ENCODE measurements at regions not wholly inside any gene's neighbourhood (a gene's known extent, or its start where the extent isn't known, plus 50 kb on each side); places are given as distances from the start of the nearest gene placed in this dataset.

DNA sequence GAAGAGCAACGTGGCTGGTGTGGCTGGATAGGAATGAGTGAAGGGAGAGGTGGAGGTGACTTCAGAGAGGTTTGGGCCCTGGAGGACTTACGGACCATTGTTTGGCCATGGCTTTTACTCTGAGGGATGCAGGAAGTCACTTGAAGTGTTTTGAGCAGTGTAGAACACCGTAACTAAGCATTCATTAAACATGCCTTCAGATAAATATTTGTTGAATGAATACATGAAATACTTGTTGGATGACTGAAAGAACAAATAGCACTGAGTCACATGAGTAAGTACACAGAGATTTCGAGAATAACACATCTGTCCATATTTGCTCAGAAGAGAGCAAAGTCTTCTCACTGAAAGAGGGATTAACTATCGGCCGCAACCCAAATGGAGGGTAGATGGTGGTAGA lies 182.7 kb upstream of the SNX19 start:
- POLR2A ChIA-PET, result no interaction called here

DNA sequence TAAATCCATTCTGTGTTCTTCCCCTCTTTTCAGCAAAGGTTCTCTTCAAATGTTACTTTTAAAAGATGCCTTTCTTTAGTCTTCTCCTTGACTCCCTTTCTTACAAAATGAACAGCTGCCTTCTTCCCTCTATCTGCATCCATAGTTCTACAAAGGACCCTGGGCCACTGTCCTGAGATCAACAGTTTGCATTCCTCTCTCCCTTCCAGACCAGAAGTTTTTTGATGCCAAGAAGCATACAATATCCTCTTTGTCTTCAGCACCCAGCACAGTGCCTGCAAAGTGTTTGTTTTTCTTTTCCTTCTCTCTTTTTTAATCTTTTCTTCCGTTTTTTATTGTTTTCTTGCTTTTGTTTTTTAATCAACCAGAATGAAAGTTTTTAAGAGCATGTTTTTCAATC lies 183.5 kb upstream of the SNX19 start:
- H3K4me1 Mint-ChIP-seq (ENCODE audit: low read depth), result no peaks in the 10 kb centered on the region
- peaks cover 1% of the 10 kb centered on the region for H3K27me3 Mint-ChIP-seq
- H3K36me3 Mint-ChIP-seq, result no peaks in the 10 kb centered on the region
- CTCF ChIA-PET, result no interaction called here
- DNase-seq, result no peak
- H3K27ac Mint-ChIP-seq, result no peak overlapping the region
- POLR2A ChIA-PET, result no interaction called here
- no peaks in the 10 kb centered on the region for H3K9me3 Mint-ChIP-seq
- no peak overlapping the region for H3K4me3 Mint-ChIP-seq
- intact Hi-C loops (cut with micrococcal nuclease), result no loop called here

More for the DNA sequence above, 182.7 kb upstream of the SNX19 start:
- H3K27me3 Mint-ChIP-seq, result no peaks in the 10 kb centered on the region
- DNase-seq, result no peak
- no peak overlapping the region for H3K27ac Mint-ChIP-seq
- intact Hi-C loops (cut with micrococcal nuclease), result no loop called here
- H3K4me1 Mint-ChIP-seq (ENCODE audit: low read depth), result no peaks in the 10 kb centered on the region
- no peaks in the 10 kb centered on the region for H3K36me3 Mint-ChIP-seq
- no peak overlapping the region for H3K4me3 Mint-ChIP-seq
- CTCF ChIA-PET, result no interaction called here
- no peaks in the 10 kb centered on the region for H3K9me3 Mint-ChIP-seq

DNA sequence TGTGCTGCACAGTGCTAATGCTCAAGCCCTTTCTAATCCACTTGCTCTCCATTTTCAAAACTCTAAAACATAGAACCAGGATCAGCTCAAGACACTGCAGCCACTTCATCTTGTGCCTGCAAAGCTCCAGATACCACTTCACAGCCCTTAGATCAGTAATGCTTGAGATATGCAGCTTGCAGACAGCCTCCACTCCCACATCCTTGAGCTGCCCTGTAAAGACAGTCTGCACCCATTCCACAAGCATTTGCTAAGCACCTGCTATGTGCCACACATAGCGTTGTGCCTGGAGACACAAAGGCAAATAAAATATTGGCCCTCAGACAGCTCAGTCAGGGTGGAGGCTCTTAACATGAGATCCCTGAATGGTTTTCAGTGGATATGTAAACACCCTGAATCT lies 192.5 kb upstream of the SNX19 start:
- H3K36me3 Mint-ChIP-seq, result no peaks in the 10 kb centered on the region
- H3K4me3 Mint-ChIP-seq, result no peak overlapping the region
- intact Hi-C loops (cut with micrococcal nuclease), result no loop called here
- DNase-seq, result no peak
- H3K27me3 Mint-ChIP-seq, result peaks cover 1% of the 10 kb centered on the region
- ChIA-PET POLR2A (no interaction called here), CTCF (no interaction called here)
- H3K27ac Mint-ChIP-seq, result no peak overlapping the region
- no peaks in the 10 kb centered on the region for H3K4me1 Mint-ChIP-seq (ENCODE audit: low read depth)
- H3K9me3 Mint-ChIP-seq, result no peaks in the 10 kb centered on the region

DNA sequence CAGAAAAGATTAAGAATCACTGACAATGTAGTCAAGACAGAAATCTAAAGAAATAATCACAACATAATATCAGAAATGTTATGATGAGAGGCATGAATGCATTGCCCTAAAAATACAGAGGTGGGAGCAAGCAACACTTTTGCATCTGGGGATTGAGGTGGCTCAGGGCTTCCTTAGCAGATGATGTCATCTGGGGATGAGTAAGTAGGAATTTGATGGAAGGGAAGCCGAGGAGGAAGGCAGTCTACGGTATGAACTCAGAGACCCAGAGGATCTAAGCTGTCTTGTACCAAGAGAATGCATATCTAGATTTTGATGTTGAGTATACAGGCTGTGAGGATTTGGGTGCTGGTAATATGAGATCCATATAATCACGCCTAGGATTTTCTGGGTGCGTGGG lies 193.0 kb upstream of the SNX19 start:
- no peaks in the 10 kb centered on the region for H3K36me3 Mint-ChIP-seq
- no peak for DNase-seq
- no peak overlapping the region for H3K27ac Mint-ChIP-seq
- ChIA-PET CTCF (no interaction called here), POLR2A (no interaction called here)
- no peaks in the 10 kb centered on the region for H3K27me3 Mint-ChIP-seq
- intact Hi-C loops (cut with micrococcal nuclease), result no loop called here
- no peaks in the 10 kb centered on the region for H3K9me3 Mint-ChIP-seq
- H3K4me1 Mint-ChIP-seq (ENCODE audit: low read depth), result no peaks in the 10 kb centered on the region
- H3K4me3 Mint-ChIP-seq, result no peak overlapping the region

DNA sequence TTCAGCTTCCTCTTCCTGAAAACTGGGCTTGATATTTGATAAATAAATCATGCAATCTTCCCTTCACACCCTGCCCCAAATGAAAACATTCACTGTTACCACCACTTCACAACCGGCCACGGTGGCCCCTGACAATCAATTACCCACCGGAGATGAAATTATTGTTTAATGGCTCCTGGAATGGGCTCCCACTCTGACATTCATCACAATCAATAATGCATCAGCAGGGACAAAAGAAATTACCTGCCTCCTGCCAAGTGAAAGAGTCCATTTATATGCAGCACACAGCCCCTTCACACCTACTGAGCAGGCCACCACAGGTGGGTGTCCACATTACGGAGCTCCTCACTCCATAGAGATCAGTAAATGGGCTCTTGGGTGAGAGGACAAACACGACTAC lies 193.5 kb upstream of the SNX19 start:
- no peak overlapping the region for H3K4me3 Mint-ChIP-seq
- intact Hi-C loops (cut with micrococcal nuclease), result no loop called here
- CTCF ChIA-PET, result no interaction called here
- no peak for DNase-seq
- H3K36me3 Mint-ChIP-seq, result no peaks in the 10 kb centered on the region
- H3K4me1 Mint-ChIP-seq (ENCODE audit: low read depth), result no peaks in the 10 kb centered on the region
- H3K27me3 Mint-ChIP-seq, result no peaks in the 10 kb centered on the region
- H3K27ac Mint-ChIP-seq, result no peak overlapping the region
- POLR2A ChIA-PET, result no interaction called here
- no peaks in the 10 kb centered on the region for H3K9me3 Mint-ChIP-seq

DNA sequence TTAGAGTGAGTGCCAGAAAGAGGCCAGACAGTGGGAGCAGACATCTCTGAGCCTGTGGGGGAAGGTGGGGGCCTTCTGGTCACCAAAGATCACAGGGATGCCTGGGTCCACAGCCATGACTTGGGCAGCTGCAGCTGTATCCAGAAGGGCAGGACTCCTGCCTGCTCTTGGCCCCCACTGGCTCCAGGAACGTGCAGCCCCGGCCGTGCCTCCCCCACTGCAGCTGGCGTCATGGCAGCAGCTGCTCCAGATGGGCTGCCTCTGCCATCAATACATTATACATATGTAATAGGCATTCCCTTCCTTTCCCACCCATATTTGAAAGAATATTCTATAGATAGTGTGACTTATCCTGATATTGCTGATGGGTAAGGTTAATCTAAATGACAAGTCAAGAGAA lies 195.5 kb upstream of the SNX19 start:
- CTCF ChIA-PET, result no interaction called here
- intact Hi-C loops (cut with micrococcal nuclease), result no loop called here
- H3K36me3 Mint-ChIP-seq, result no peaks in the 10 kb centered on the region

DNA sequence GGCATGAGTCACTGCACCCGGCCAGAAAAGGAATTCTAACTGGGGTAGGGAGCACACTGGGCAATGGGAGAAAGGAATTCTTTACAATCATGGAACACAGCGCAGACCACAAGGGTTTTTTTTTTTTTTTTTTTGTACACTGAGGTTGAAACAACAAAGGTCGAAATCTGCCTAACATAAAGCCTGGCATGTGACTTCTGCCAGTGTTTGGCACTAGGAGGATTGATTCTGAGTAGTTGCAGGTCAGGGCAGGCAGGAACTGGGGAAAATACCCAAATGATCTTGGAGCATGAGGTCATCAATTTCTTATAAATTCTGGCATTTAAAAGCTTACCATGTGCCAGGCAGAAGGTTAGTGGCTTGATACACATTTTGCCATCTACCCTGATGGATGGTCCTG lies 202.0 kb upstream of the SNX19 start:
- H3K27ac Mint-ChIP-seq, result no peak overlapping the region
- ChIA-PET POLR2A (no interaction called here), CTCF (no interaction called here)
- no peak for DNase-seq
- intact Hi-C loops (cut with micrococcal nuclease), result no loop called here
- H3K27me3 Mint-ChIP-seq, result no peaks in the 10 kb centered on the region
- H3K36me3 Mint-ChIP-seq, result no peaks in the 10 kb centered on the region
- H3K9me3 Mint-ChIP-seq, result no peaks in the 10 kb centered on the region
- H3K4me3 Mint-ChIP-seq, result no peak overlapping the region
- no peaks in the 10 kb centered on the region for H3K4me1 Mint-ChIP-seq (ENCODE audit: low read depth)

More for the DNA sequence above, 195.5 kb upstream of the SNX19 start:
- Mint-ChIP-seq H3K4me1 (ENCODE audit: low read depth) (no peaks in the 10 kb centered on the region), H3K4me3 (no peak overlapping the region), H3K9me3 (no peaks in the 10 kb centered on the region), H3K27me3 (no peaks in the 10 kb centered on the region), H3K27ac (no peak overlapping the region)
- DNase-seq, result no peak
- POLR2A ChIA-PET, result no interaction called here

DNA sequence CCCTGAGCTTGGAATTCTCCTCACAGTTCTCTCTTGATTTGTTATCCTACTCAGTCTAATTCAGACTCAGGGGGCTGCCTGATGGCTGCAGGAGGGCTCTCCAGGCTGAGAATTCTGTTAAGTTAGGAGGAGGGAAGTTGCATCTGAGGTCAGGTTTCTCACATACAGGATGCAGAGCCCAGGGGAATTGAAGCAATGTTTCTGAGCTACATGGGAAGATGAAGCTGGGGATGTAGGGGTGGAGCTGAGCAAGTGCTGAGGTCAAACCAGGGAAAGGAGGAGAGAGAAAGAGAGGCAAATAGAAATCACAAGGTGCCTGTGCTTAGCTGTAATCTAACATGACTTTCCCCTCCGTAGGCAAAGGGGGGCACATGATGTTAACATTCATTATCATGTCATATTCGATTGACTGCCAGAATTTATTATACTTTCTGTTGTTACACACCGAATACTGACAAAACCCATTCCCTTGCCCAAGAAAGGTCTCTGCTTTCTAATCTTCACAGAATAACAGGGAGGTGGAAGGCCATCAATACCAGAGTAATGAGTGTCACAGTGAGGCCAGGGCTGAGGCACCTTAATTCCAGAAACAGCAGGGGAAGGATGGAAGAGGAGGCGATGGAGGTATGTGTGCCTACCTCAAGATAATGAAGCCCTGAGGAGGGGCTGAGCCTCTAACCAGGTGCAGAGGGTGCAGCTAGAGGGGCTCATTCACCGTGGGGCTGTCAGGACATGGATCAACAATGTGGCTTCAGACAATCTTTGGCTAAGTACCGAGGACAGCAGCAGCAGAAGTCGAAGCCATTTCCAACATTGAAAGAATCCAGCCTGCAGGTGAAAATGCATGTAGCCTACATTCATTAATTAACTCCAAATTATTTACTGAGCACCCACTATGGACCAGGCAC lies 205.4 kb upstream of the SNX19 start:
- POLR2A ChIA-PET, result no interaction called here
- Mint-ChIP-seq H3K4me3 (no peak overlapping the region), H3K9me3 (no peaks in the 10 kb centered on the region), H3K4me1 (ENCODE audit: low read depth) (no peaks in the 10 kb centered on the region), H3K36me3 (no peaks in the 10 kb centered on the region), H3K27ac (no peak overlapping the region), H3K27me3 (no peaks in the 10 kb centered on the region)
- no peak for DNase-seq
- CTCF ChIA-PET, result no interaction called here
- intact Hi-C loops (cut with micrococcal nuclease), result no loop called here

DNA sequence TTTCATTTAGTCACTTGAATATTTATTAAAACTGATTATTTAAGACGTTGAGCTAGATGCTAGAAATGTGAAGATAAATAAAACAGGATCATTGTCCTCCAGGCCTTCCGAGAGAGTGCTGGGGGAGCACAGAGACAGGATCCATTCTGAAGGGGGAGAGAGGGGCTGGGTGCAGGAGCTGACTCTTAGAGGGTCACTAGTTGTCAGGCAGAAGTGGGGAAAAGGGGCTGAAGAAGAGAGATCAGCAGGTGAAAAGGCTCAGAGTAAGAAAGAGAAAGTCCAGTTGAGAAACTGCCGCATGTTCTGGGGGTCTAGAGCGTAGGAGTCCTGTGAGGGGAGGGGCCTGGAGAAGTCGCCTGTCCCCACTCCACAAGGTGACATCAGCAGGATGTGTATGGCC lies 206.2 kb upstream of the SNX19 start:
- intact Hi-C loops (cut with micrococcal nuclease), result no loop called here
- H3K27me3 Mint-ChIP-seq, result no peaks in the 10 kb centered on the region
- H3K27ac Mint-ChIP-seq, result no peak overlapping the region
- no peaks in the 10 kb centered on the region for H3K4me1 Mint-ChIP-seq (ENCODE audit: low read depth)
- H3K4me3 Mint-ChIP-seq, result no peak overlapping the region
- ChIA-PET CTCF (no interaction called here), POLR2A (no interaction called here)
- no peaks in the 10 kb centered on the region for H3K36me3 Mint-ChIP-seq
- DNase-seq, result no peak
- peaks cover 6% of the 10 kb centered on the region for H3K9me3 Mint-ChIP-seq

DNA sequence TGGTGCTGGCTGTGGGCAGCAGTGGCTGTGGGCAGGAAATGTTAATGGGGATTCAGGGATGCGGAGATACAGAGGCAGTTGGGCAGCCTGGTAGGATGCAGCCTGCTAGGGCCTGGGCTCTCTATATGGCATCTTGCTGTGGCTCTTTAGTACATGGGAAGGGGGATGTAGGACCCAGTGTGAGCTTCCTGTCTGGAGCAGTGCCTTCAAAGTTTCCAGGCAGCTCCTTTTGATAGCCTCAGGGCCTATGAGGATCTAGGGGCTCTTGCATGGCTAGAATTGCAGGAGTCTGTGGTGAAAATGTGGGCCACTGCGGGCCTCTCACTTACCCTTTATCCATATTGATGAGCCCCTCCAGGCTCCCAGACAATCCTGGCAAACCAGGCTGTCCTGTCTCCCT lies 213.2 kb upstream of the SNX19 start:
- no peak for DNase-seq
- Mint-ChIP-seq H3K4me3 (no peak overlapping the region), H3K4me1 (ENCODE audit: low read depth) (no peaks in the 10 kb centered on the region), H3K9me3 (peaks cover 17% of the 10 kb centered on the region), H3K27ac (no peak overlapping the region), H3K27me3 (no peaks in the 10 kb centered on the region), H3K36me3 (no peaks in the 10 kb centered on the region)
- ChIA-PET CTCF (no interaction called here), POLR2A (no interaction called here)
- intact Hi-C loops (cut with micrococcal nuclease), result no loop called here

DNA sequence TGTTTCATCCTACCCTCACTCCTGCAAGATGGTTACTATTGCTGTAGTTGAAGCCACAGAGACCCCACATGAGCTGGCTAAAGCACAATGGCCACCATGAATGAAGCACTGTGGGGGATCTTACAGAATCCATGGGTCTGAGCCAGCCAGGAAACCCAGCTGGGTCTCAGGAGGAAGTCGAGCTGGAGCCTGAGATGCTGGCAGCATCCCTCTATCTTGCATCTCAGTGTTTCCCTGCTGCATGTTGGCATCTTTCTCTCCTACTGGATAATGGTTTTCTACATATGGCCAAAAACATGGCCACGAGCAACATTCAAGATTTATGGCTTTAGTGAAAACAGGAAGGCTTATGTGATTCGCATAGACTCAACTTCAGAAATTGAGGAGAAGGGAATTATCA lies 219.3 kb upstream of the SNX19 start:
- CTCF ChIA-PET, result no interaction called here
- POLR2A ChIA-PET, result no interaction called here

DNA sequence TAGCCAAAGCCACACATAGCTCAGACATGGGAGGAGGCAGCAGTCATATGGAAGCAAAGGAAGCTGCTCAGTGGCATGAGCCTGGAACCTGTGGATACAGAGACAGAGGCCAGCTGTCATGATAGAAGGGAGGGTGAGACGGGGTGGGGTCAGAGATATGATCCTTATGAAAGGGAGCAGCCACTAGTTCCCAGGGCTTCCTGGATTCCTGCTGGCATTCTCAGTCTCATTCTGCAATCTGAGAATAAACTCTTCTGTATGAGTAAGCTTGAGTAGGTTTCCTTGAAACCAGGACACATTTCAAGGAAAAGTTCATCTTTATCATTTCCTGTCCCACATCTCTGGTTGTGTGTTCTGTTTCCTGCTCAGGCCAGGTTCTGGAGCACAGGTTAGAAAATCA lies 220.2 kb upstream of the SNX19 start:
- no peaks in the 10 kb centered on the region for H3K4me1 Mint-ChIP-seq (ENCODE audit: low read depth)
- intact Hi-C loops (cut with micrococcal nuclease), result no loop called here
- H3K4me3 Mint-ChIP-seq, result no peak overlapping the region
- ChIA-PET CTCF (no interaction called here), POLR2A (no interaction called here)
- H3K27me3 Mint-ChIP-seq, result no peaks in the 10 kb centered on the region
- H3K36me3 Mint-ChIP-seq, result no peaks in the 10 kb centered on the region
- no peak for DNase-seq
- H3K27ac Mint-ChIP-seq, result no peak overlapping the region
- no peaks in the 10 kb centered on the region for H3K9me3 Mint-ChIP-seq

More for the DNA sequence above, 219.3 kb upstream of the SNX19 start:
- Mint-ChIP-seq H3K4me1 (ENCODE audit: low read depth) (no peaks in the 10 kb centered on the region), H3K36me3 (no peaks in the 10 kb centered on the region), H3K9me3 (no peaks in the 10 kb centered on the region), H3K27ac (no peak overlapping the region), H3K4me3 (no peak overlapping the region), H3K27me3 (no peaks in the 10 kb centered on the region)
- no peak for DNase-seq
- intact Hi-C loops (cut with micrococcal nuclease), result no loop called here

DNA sequence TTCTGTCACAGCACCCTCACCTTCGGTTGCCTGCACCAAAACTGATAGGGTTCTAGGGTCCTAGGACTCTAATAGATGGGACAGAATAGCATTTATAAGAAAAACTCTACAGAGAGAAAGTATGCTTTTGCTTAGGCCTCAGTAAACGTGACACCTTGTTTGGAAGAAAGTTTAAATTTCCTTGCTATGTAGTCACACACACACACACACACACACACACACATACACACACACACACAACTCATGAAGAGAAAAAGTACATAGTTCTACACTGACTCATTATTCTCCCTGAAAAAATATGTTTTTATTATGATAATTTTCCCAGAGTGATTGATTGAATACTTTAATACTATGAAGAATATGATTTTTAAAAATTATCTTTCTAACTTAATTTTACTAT lies 220.8 kb upstream of the SNX19 start:
- Mint-ChIP-seq H3K27me3 (no peaks in the 10 kb centered on the region), H3K4me3 (no peak overlapping the region), H3K27ac (no peak overlapping the region), H3K36me3 (no peaks in the 10 kb centered on the region), H3K4me1 (ENCODE audit: low read depth) (no peaks in the 10 kb centered on the region), H3K9me3 (no peaks in the 10 kb centered on the region)
- intact Hi-C loops (cut with micrococcal nuclease), result no loop called here
- no peak for DNase-seq
- ChIA-PET CTCF (no interaction called here), POLR2A (no interaction called here)
